GM12878 (cell line): ENCODE measurements at regions not wholly inside any gene's neighbourhood (a gene's known extent, or its start where the extent isn't known, plus 50 kb on each side); places are given as distances from the start of the nearest gene placed in this dataset.

ENCODE experiments used
- ATAC-seq: fragments of 200-7000 bp; cut with Tn5 transposase; 3 replicates; pipeline ENCODE4 v1.9.1; 2020; ENCODE audit warnings: mild to moderate bottlenecking, moderate library complexity
- BruUV-seq: library from RNA; stranded (reverse); fragments of 400-500 nt; replicated peaks from 2 replicates; lab custom pipeline; 2021; lab: Mats Ljungman, UMichigan
- CTCF ChIA-PET: fragments of 300-600 bp; sonication (Branson Sonifier 250); formaldehyde crosslinking; extraction: SDS; loops from one replicate; lab custom pipeline; 2021; ENCODE audit warnings: inconsistent platforms; lab: Yijun Ruan, JAX
- POLR2A ChIA-PET: fragments of 350-600 bp; formaldehyde crosslinking; extraction: SDS; loops from one replicate; lab custom pipeline; 2021; ENCODE audit warnings: inconsistent platforms; lab: Charles Lee
- RAD21 ChIA-PET: fragments of 300-600 bp; sonication (Branson Sonifier 250); formaldehyde crosslinking; loops from one replicate; lab custom pipeline; 2023; ENCODE audit warnings: antibody characterized with exemption; ENCODE audit not compliant: unreplicated experiment; lab: Charles Lee
- SMC1A ChIA-PET: fragments of 300-600 bp; sonication (Branson Sonifier 250); formaldehyde crosslinking; loops from one replicate; lab custom pipeline; 2023; ENCODE audit not compliant: unreplicated experiment, uncharacterized antibody; lab: Charles Lee
- DNase-seq: peaks from one replicate; pipeline ENCODE4 v3.0.0-alpha.2; 2011; ENCODE audit warnings: low read depth, low spot score
- FAIRE-seq: peaks from 3 replicates; lab custom pipeline; 2011; peaks lifted over from hg19 to GRCh38; lab: Jason Lieb, UNC
- H2AFZ ChIP-seq: 2 replicates; pipeline ENCODE4 v1.6.0; 2011; ENCODE audit warnings: low read depth, low read length, control low read depth; ENCODE audit not compliant: control insufficient read depth
- H3K27ac ChIP-seq: 2 replicates; pipeline ENCODE4 v1.5.1; 2011; ENCODE audit warnings: control low read depth; ENCODE audit not compliant: control insufficient read depth, insufficient read depth
- H3K27me3 ChIP-seq, 2 experiments: replicated peaks in 1 of 2; 2 replicates each; pipeline versions ENCODE4 v1.6.0 to v1.6.1; 2011; ENCODE audit warnings: low read length in 1 of 2; ENCODE audit not compliant: control insufficient read depth in 2 of 2, insufficient read depth in 2 of 2
- H3K36me3 ChIP-seq, 2 experiments: 2 replicates each; pipeline ENCODE4 v1.5.1; 2011; ENCODE audit warnings: low read length in 1 of 2; ENCODE audit not compliant: control insufficient read depth in 2 of 2, insufficient read depth in 2 of 2
- H3K4me1 ChIP-seq: 2 replicates; pipeline ENCODE4 v1.6.1; 2011; ENCODE audit warnings: mild to moderate bottlenecking, low read length, moderate library complexity, mixed read lengths; ENCODE audit not compliant: control insufficient read depth, insufficient read depth
- H3K4me2 ChIP-seq: 2 replicates; pipeline ENCODE4 v1.6.0; 2011; ENCODE audit warnings: control low read depth; ENCODE audit not compliant: control insufficient read depth, insufficient read depth
- H3K4me3 ChIP-seq: fragments of 200-600 bp; sonication (generic); 2 replicates; pipeline ENCODE4 v1.5.1; 2016
- H3K79me2 ChIP-seq: 2 replicates; pipeline ENCODE4 v1.6.0; 2011; ENCODE audit warnings: low read length; ENCODE audit not compliant: control insufficient read depth, insufficient read depth
- H3K9ac ChIP-seq: 2 replicates; pipeline ENCODE4 v1.8.0; 2011; ENCODE audit warnings: low read length, control low read depth, mixed read lengths; ENCODE audit not compliant: control insufficient read depth, insufficient read depth
- H3K9me3 ChIP-seq: replicated peaks from 3 replicates; pipeline ENCODE4 v1.5.1; 2011; ENCODE audit warnings: mild to moderate bottlenecking, low read length; ENCODE audit not compliant: control insufficient read depth, insufficient read depth
- H4K20me1 ChIP-seq: 2 replicates; pipeline ENCODE4 v1.6.0; 2011; ENCODE audit not compliant: control insufficient read depth, insufficient read depth
- DPF2 ChIP-seq: fragments of 450-650 bp; IDR thresholded peaks from 2 replicates; pipeline ENCODE4 v1.6.1; 2017; ENCODE audit warnings: mild to moderate bottlenecking
- FOXK2 ChIP-seq: fragments of 450-650 bp; IDR thresholded peaks from 2 replicates; pipeline ENCODE4 v1.6.1; 2017; ENCODE audit warnings: mild to moderate bottlenecking, moderate library complexity
- MTA2 ChIP-seq: fragments of 450-650 bp; IDR thresholded peaks from 2 replicates; pipeline ENCODE4 v1.6.1; 2016; ENCODE audit warnings: low read depth, mild to moderate bottlenecking, moderate library complexity
- NR2F1 ChIP-seq: fragments of 450-650 bp; conservative IDR thresholded peaks from 2 replicates; pipeline ENCODE4 v1.6.1; 2017; ENCODE audit warnings: mild to moderate bottlenecking
- RCOR1 ChIP-seq: conservative IDR thresholded peaks from 2 replicates; pipeline ENCODE4 v1.6.1; 2012; ENCODE audit warnings: low read depth, low read length, improper control_type of control experiment
- STAT1 ChIP-seq: fragments of 450-650 bp; conservative IDR thresholded peaks from 2 replicates; pipeline ENCODE4 v1.6.1; 2014; ENCODE audit warnings: antibody characterized with exemption, mild to moderate bottlenecking
- SUPT20H ChIP-seq: IDR thresholded peaks from 2 replicates; pipeline ENCODE4 v1.6.1; 2011; ENCODE audit warnings: low read depth, mild to moderate bottlenecking, low read length, moderate library complexity, borderline replicate concordance; ENCODE audit not compliant: control insufficient read depth
- ZNF274 ChIP-seq: IDR thresholded peaks from one replicate; pipeline ENCODE4 v1.8.0; 2011; ENCODE audit not compliant: insufficient read length, insufficient read depth
- ZSCAN29 ChIP-seq: fragments of 450-650 bp; IDR thresholded peaks from 2 replicates; pipeline ENCODE4 v1.6.1; 2017; ENCODE audit warnings: mild to moderate bottlenecking, moderate library complexity
- WGBS: methylation state at CpG from one replicate; pipeline ENCODE4 v1.1.6; 2016; ENCODE audit warnings: low lambda C conversion rate; ENCODE audit not compliant: insufficient replicate concordance, insufficient coverage; ENCODE audit errors: missing lambda C conversion rate; 5-methylcytosine and 5-hydroxymethylcytosine counted together
- in situ Hi-C: fragments of 300-500 bp; cut with MboI; formaldehyde crosslinking; loops from 9 replicates; pipeline ENCODE4 v1.14.3; 2018; ENCODE audit warnings: mixed read lengths
- intact Hi-C: fragments of 100-400 bp; cut with micrococcal nuclease; formaldehyde crosslinking; loops from one replicate; pipeline ENCODE4 v1.14.2; 2022; ENCODE audit not compliant: unreplicated experiment
- TF ChIP-seq, protein P1 (sequence below): fragments of 450-650 bp; IDR thresholded peaks from 2 replicates; pipeline ENCODE4 v1.6.1; 2017; ENCODE audit warnings: mild to moderate bottlenecking, moderate library complexity
- TF ChIP-seq, protein P2 (sequence below): fragments of 450-650 bp; formaldehyde crosslinking; IDR thresholded peaks from 2 replicates; pipeline ENCODE4 v1.4.0; 2022; ENCODE audit warnings: mild to moderate bottlenecking, moderate library complexity

DNA sequence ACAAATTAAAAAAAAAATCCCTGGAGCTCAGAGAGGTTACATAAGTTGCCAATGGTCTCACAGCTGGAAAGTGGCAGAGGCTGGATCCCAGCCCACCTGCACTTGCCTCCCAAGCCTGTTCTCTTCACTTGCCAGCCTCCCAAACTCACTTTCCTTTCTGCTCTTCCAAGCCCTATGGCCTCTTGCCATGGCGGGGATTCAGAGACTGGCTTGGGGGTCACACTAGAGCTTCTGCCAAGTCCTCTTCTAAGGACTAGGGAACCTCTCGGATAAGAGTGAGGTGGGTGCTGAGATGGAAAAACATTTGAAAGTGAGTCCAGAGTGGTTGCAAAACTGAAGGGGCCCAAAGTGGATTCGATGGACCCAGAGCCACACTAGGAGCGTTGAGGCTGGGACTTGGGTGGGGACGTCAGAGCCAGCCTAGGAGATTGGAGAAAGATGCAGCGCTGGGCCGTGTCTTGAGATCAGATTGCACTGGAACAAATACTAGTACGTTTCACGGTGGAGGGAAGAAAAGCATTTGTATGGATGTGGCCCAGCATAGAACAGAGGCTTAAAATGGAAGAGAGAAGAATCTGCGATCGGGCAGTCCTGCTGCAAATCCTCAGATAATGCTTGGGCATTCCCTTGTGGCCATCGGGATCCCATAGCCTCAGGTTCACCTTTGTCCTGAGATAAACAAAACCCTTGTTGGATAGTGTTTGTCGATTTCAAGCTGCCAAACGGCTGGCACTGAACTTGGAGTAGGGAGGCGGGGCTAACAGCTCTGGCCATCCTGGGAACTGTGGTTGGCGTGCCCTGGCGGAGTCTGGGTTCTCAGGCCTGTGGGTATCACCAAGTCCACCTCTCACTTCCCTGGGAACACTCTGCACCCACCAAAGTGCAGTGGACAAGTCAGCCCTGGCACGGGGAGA lies 84.8 kb downstream of the ING1 start:
- no TSS peak for BruUV-seq
- SMC1A ChIA-PET = interaction anchor here (1.0 kb wide), 1 partner anchor 49 kb away, joined by 3 read pairs; no protein-coding TSS in a partner anchor
- Histone ChIP-seq H3K4me2 (no peak overlapping the region), H2AFZ (no peak overlapping the region), H3K4me1 (no peaks in the 10 kb centered on the region), H3K9ac (no peak overlapping the region), H3K27me3 (peaks cover 0 to 10% of the 10 kb centered on the region in 2 experiments; a peak in 2 of 4 replicates), H3K36me3 (no peaks in the 10 kb centered on the region), H3K79me2 (no peaks in the 10 kb centered on the region), H3K4me3 (no peak overlapping the region), H3K9me3 (peaks cover 7% of the 10 kb centered on the region; the same call in 2 of the 3 replicates), H4K20me1 (no peaks in the 10 kb centered on the region)
- RAD21 ChIA-PET = no interaction called here
- WGBS = 40% methylated on average over 18 of the region's 18 CpGs
- intact Hi-C loops = no loop called here
- POLR2A ChIA-PET = no interaction called here
- in situ Hi-C loops = no loop called here
- no peak for FAIRE-seq
- ATAC-seq = no peak
- CTCF ChIA-PET = no interaction called here
- TF ChIP-seq SUPT20H (no peak), NR2F1 (no peak), DPF2 (no peak), ZSCAN29 (no peak), FOXK2 (no peak), ZNF274 (no peak), RCOR1 (no peak), STAT1 (no peak), MTA2 (no peak)
- TF ChIP-seq, protein P1, sequence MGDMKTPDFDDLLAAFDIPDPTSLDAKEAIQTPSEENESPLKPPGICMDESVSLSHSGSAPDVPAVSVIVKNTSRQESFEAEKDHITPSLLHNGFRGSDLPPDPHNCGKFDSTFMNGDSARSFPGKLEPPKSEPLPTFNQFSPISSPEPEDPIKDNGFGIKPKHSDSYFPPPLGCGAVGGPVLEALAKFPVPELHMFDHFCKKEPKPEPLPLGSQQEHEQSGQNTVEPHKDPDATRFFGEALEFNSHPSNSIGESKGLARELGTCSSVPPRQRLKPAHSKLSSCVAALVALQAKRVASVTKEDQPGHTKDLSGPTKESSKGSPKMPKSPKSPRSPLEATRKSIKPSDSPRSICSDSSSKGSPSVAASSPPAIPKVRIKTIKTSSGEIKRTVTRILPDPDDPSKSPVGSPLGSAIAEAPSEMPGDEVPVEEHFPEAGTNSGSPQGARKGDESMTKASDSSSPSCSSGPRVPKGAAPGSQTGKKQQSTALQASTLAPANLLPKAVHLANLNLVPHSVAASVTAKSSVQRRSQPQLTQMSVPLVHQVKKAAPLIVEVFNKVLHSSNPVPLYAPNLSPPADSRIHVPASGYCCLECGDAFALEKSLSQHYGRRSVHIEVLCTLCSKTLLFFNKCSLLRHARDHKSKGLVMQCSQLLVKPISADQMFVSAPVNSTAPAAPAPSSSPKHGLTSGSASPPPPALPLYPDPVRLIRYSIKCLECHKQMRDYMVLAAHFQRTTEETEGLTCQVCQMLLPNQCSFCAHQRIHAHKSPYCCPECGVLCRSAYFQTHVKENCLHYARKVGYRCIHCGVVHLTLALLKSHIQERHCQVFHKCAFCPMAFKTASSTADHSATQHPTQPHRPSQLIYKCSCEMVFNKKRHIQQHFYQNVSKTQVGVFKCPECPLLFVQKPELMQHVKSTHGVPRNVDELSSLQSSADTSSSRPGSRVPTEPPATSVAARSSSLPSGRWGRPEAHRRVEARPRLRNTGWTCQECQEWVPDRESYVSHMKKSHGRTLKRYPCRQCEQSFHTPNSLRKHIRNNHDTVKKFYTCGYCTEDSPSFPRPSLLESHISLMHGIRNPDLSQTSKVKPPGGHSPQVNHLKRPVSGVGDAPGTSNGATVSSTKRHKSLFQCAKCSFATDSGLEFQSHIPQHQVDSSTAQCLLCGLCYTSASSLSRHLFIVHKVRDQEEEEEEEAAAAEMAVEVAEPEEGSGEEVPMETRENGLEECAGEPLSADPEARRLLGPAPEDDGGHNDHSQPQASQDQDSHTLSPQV = no peak
- TF ChIP-seq, protein P2, sequence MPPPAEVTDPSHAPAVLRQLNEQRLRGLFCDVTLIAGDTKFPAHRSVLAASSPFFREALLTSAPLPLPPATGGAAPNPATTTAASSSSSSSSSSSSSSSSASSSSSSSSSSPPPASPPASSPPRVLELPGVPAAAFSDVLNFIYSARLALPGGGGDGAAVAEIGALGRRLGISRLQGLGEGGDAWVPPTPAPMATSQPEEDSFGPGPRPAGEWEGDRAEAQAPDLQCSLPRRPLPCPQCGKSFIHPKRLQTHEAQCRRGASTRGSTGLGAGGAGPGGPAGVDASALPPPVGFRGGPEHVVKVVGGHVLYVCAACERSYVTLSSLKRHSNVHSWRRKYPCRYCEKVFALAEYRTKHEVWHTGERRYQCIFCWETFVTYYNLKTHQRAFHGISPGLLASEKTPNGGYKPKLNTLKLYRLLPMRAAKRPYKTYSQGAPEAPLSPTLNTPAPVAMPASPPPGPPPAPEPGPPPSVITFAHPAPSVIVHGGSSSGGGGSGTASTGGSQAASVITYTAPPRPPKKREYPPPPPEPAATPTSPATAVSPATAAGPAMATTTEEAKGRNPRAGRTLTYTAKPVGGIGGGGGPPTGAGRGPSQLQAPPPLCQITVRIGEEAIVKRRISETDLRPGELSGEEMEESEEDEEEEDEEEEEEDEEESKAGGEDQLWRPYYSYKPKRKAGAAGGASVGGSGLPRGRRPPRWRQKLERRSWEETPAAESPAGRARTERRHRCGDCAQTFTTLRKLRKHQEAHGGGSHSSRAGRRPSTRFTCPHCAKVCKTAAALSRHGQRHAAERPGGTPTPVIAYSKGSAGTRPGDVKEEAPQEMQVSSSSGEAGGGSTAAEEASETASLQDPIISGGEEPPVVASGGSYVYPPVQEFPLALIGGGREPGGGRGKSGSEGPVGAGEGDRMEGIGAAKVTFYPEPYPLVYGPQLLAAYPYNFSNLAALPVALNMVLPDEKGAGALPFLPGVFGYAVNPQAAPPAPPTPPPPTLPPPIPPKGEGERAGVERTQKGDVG (CRISPR knock-in tag) = no peak
- TF ChIP-seq, all 136 proteins: peak for 0
- H3K27ac ChIP-seq = no peak overlapping the region
- DNase-seq = no peak
